ENCODE measurements at regions not wholly inside any gene's neighbourhood (a gene's known extent, or its start where the extent isn't known, plus 50 kb on each side); places are given as distances from the start of the nearest gene placed in this dataset.

DNA sequence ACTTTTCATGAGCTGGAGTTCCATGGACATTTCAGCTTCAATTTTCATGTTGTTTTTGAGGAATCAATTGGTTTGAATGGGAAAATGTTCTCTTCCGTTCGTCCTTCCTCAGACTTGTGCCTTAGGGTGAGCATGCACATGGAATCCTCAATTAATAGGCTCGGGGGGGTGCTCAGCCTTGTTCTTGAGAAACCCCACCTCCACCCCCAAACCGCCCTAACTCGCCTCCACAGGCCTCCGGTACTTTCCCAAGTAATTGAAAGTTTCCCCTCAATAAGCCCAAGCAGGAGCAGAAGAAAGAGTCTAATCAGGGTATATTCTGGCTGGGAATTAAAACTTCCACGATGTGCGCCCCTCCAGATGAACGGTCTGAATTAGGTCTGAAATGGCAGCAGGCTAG lies 945.2 kb downstream of the GRID1 start:
- H3K27me3 ChIP-seq, result no peaks in the 10 kb centered on the region
- H3K27ac ChIP-seq, result no peak overlapping the region
- no peak for DNase-seq
- no peaks in the 10 kb centered on the region for H3K4me1 ChIP-seq
- TF ChIP-seq, protein P1, sequence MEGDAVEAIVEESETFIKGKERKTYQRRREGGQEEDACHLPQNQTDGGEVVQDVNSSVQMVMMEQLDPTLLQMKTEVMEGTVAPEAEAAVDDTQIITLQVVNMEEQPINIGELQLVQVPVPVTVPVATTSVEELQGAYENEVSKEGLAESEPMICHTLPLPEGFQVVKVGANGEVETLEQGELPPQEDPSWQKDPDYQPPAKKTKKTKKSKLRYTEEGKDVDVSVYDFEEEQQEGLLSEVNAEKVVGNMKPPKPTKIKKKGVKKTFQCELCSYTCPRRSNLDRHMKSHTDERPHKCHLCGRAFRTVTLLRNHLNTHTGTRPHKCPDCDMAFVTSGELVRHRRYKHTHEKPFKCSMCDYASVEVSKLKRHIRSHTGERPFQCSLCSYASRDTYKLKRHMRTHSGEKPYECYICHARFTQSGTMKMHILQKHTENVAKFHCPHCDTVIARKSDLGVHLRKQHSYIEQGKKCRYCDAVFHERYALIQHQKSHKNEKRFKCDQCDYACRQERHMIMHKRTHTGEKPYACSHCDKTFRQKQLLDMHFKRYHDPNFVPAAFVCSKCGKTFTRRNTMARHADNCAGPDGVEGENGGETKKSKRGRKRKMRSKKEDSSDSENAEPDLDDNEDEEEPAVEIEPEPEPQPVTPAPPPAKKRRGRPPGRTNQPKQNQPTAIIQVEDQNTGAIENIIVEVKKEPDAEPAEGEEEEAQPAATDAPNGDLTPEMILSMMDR (IDR thresholded peaks at IDR 0.05), result no peak
- TF ChIP-seq POLR2A (IDR thresholded peaks at IDR 0.05), result no peak
- intact Hi-C loops (cut with DNase I), result no loop called here
- 84 to 87% methylated on average over 9 of the region's 9 CpGs for WGBS, 2 donors
- no peaks in the 10 kb centered on the region for H3K9me3 ChIP-seq
- H3K36me3 ChIP-seq (replicated peaks in 1 of 2; ENCODE audit: insufficient read depth in 1 of 2, low read depth in 2 of 2), result no peaks in the 10 kb centered on the region
- no peak for ATAC-seq
- no peak overlapping the region for H3K4me3 ChIP-seq

GRCh38 chr10:85429126-85429525 lies 937.5 kb downstream of the GRID1 start:
- H3K9me3 ChIP-seq, result no peaks in the 10 kb centered on the region
- no peak overlapping the region for H3K27ac ChIP-seq
- intact Hi-C loops (cut with DNase I), result no loop called here
- ATAC-seq, result no peak
- H3K36me3 ChIP-seq (replicated peaks in 1 of 2; ENCODE audit: insufficient read depth in 1 of 2, low read depth in 2 of 2), result no peaks in the 10 kb centered on the region
- no peak for DNase-seq
- H3K4me3 ChIP-seq, result no peak overlapping the region
- 48 to 49% methylated on average over 3 of the region's 3 CpGs for WGBS, 2 donors
- H3K27me3 ChIP-seq, result no peaks in the 10 kb centered on the region
- no peak for TF ChIP-seq POLR2A (IDR thresholded peaks at IDR 0.05)
- TF ChIP-seq, protein P1 (IDR thresholded peaks at IDR 0.05), result no peak
- no peaks in the 10 kb centered on the region for H3K4me1 ChIP-seq

DNA sequence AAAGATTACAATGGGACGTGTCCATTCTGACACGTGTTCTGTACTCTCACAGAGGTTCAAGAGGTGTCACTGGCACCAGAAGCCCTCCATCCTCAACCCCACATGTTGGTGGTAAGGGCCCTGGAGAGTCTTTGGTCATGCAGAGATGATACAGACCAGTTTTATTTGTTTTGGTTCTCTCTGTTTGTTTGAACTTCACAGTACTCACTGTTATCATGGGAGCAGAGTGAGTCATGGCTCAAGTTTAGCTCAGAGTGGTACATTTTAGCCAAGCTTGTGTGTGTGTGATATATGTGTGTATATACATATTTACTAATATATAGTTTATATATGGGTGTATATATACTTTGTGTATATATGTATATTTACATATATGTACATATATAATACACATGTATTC lies 935.6 kb downstream of the GRID1 start:
- DNase-seq (no peak), ATAC-seq (no peak)
- no peaks in the 10 kb centered on the region for H3K36me3 ChIP-seq (replicated peaks in 1 of 2; ENCODE audit: insufficient read depth in 1 of 2, low read depth in 2 of 2)
- no peaks in the 10 kb centered on the region for H3K4me1 ChIP-seq
- WGBS, 2 donors, result 72 to 94% methylated on average over 2 of the region's 2 CpGs
- no peak overlapping the region for H3K4me3 ChIP-seq
- no peaks in the 10 kb centered on the region for H3K27me3 ChIP-seq
- TF ChIP-seq POLR2A (IDR thresholded peaks at IDR 0.05), result no peak
- TF ChIP-seq, protein P1 (IDR thresholded peaks at IDR 0.05), result no peak
- no peaks in the 10 kb centered on the region for H3K9me3 ChIP-seq
- intact Hi-C loops (cut with DNase I), result no loop called here
- H3K27ac ChIP-seq, result no peak overlapping the region

DNA sequence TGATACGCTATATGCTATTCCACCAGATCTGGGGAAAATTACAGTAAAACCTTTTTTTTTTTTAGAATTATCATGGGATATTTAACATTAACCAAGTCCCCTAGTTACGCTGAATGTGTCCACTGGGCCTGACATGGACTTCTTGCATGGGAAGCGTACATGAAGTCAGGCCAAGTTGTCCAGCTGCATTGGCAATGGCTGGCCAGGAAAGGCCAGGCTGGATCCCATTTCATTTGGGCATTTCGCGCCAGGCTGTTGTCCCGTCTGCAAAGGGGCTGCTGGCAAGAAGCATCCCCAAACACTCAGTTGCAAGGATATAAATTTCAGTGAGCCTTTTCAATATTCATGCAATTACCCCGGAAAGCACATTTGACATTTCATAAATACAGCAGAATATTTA lies 933.3 kb downstream of the GRID1 start:
- Histone ChIP-seq H3K36me3 (replicated peaks in 1 of 2; ENCODE audit: insufficient read depth in 1 of 2, low read depth in 2 of 2) (no peaks in the 10 kb centered on the region), H3K4me3 (no peak overlapping the region), H3K4me1 (no peaks in the 10 kb centered on the region), H3K9me3 (no peaks in the 10 kb centered on the region), H3K27ac (no peak overlapping the region), H3K27me3 (no peaks in the 10 kb centered on the region)
- DNase-seq (no peak), ATAC-seq (no peak)
- no peak for TF ChIP-seq POLR2A (IDR thresholded peaks at IDR 0.05)
- TF ChIP-seq, protein P1 (IDR thresholded peaks at IDR 0.05), result no peak
- intact Hi-C loops (cut with DNase I), result no loop called here
- 92 to 93% methylated on average over 7 of the region's 7 CpGs for WGBS, 2 donors

DNA sequence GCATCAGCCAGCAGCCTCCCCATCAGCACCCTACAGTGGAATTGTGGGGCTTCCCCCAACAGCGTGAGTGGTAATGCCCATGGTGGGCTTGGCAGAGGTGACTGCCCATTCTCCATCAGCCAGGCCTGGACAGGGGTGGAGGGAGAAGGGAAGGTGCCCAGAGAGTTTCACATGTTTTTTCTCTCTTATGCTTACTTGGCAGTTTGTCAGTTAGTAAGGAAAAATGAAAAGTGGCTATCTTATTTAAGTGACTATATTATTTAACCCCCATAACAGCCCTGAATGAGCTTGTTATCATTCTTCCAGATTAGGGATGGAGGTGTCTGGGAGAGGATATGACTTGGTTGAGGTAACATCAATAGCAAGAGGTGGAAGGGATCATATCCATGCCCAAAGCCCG lies 921.7 kb downstream of the GRID1 start:
- intact Hi-C loops (cut with DNase I), result no loop called here
- Histone ChIP-seq H3K27ac (no peak overlapping the region), H3K9me3 (no peaks in the 10 kb centered on the region), H3K36me3 (replicated peaks in 1 of 2; ENCODE audit: insufficient read depth in 1 of 2, low read depth in 2 of 2) (no peaks in the 10 kb centered on the region), H3K4me3 (no peak overlapping the region), H3K27me3 (no peaks in the 10 kb centered on the region), H3K4me1 (no peaks in the 10 kb centered on the region)
- no peak for ATAC-seq
- WGBS, 2 donors, result 59 to 86% methylated on average over 2 of the region's 2 CpGs
- DNase-seq, result no peak
- no peak for TF ChIP-seq POLR2A (IDR thresholded peaks at IDR 0.05)
- TF ChIP-seq, protein P1 (IDR thresholded peaks at IDR 0.05), result no peak
